T-helper 2 cell treated with Interferon-gamma antibody and Interleukin-4, amounts not matched to agents 100 ng/mL and 5 ng/mL, for 36 hours (primary cell): ENCODE measurements at regions not wholly inside any gene's neighbourhood (a gene's known extent, or its start where the extent isn't known, plus 50 kb on each side); places are given as distances from the start of the nearest gene placed in this dataset.

Source experiments
- intact Hi-C: fragments of 100-400 bp; cut with micrococcal nuclease; formaldehyde crosslinking; loops from one replicate; pipeline ENCODE4 v1.15.1; 2023

DNA sequence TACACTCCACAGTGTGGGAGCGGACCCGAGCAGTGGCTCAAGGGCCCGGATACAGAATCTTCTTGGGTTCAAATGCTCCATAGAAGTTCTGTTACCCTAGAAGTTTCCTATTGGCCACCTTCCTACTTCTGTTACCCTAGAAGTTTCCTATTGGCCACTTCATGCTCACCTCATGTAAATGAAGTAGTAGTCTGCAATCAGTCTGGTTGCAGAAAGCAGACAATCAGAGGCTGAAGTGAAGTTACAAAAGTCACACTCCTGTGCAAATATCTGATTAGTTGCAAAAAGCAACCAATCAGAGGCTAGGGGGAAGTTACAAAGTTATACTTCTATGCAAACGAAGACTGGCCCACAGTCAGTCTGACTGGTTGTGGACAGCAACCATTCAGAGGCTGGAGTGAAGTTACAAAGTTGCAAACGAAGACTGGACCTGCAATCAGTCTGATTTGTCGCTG, 77.8 kb upstream of the CPNE8 start:
- intact Hi-C loops, result no loop called here

DNA sequence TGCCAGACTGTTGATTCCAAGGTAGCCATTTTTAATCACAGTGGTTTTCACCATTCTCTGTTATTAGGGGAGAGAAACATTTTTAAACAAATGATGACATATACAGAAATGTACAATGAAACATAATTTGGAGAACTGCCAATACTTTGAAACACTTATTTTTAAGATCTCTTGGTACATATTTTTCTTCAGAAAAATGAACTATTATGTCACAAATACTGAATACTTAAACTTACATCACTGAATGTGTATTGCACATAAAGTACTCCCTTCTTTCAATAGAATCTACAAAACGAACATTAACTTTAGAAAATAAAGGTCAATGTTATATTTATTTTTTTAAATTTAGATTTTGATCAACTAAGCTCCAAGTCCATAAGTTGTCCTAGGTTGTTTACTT, 71.7 kb upstream of the CPNE8 start:
- intact Hi-C loops, result no loop called here

DNA sequence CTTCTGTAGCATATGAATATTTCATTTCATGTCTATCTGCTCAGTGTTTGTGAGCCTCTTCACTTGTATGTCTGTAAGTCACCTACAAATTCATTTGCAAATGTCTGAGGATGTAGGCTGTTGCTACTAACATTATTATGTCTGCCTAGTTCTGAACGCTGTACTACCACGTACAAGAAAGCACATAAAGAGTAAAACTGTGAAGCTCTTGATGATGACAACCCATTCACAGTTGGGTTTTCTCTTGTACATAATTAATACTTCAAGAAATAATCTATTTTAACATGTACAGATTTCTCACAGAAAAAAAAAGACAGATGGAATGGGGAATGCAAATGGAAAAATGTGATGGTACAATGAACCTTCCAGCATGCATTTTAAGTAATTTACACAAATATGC, 64.3 kb upstream of the CPNE8 start:
- intact Hi-C loops, result no loop called here

DNA sequence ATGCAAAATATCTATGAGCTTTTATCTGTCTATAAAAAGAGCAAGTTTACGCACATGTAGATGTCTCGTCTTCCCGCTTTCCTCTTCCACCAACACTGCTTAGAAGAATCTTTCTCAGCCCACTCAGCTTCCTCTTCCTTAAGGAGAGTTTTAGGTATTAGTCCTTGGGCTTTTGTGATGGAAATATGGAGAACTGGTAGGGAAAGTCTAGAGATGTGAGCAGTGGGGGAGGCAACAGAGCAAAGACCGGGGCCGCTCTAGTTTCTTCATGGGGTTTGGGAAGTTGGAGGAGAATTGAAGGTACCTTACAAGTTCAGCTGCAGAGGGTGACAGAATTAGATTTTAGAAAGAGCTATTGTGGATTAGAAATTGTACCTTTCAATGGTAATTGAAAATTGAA, 56.3 kb upstream of the CPNE8 start:
- intact Hi-C loops, result no loop called here

DNA sequence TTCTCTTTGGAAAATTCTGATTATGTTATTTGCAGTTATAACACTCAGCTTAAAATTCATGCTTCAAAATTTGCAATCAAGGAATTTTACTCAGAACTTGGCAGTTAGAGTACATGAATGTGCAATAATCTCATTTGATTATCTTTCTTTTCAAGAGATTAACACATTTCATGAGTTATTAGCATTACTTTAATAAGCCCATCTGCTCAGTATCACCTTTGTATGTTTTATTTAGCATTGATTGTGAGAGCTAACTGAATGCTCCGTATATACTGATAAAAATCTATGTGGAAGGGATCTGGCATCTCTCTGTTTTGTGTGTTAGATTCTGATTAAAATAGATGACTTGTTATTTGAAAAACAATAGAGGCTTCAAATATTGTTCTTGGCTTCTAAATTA, 55.6 kb upstream of the CPNE8 start:
- intact Hi-C loops, result no loop called here

DNA sequence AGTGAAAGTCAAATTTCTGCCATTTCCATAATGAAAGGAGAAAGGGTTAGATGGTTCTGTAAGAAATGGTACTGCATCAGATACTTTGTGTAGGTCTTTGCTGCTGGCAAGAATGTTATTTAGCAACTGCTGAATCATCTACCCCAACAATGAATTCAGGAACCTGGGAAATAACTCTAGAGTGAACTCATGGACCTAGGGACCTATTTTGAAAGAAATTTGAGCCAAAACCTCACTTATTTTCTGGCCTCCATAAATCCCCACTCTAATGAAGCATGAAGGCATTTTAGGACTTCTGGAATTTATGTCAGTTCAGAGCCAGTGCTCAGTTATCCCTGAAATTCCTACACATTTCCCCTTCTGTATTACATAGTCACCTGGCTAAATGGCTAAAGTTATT, 50.9 kb upstream of the CPNE8 start:
- intact Hi-C loops, result no loop called here
